Liver (tissue), 7 donors: ENCODE measurements at regions not wholly inside any gene's neighbourhood (a gene's known extent, or its start where the extent isn't known, plus 50 kb on each side); places are given as distances from the start of the nearest gene placed in this dataset.

Experiments
- DNase-seq: peaks from one replicate; pipeline ENCODE4 v3.0.0-alpha.2; 2017; ENCODE audit warnings: low spot score
- H3K27ac ChIP-seq, 2 donors: one replicate each; pipeline ENCODE4 v1.7.0; 2013; ENCODE audit warnings: inconsistent platforms in 2 of 2, low read length in 2 of 2, control low read depth in 1 of 2, low read depth in 1 of 2, mild to moderate bottlenecking in 1 of 2
- H3K27me3 ChIP-seq, 4 donors: one replicate each; pipeline versions ENCODE4 v1.6.1 to v1.7.0; 2013; ENCODE audit warnings: low read length in 3 of 4, inconsistent platforms in 1 of 4, mild to moderate bottlenecking in 1 of 4, moderate library complexity in 1 of 4; ENCODE audit not compliant: control insufficient read depth in 4 of 4, insufficient read depth in 4 of 4
- H3K36me3 ChIP-seq, 4 donors: one replicate each; pipeline versions ENCODE4 v1.6.1 to v1.7.0; 2013; ENCODE audit warnings: low read length in 3 of 4, mild to moderate bottlenecking in 3 of 4, low read depth in 1 of 4, moderate library complexity in 1 of 4; ENCODE audit not compliant: control insufficient read depth in 4 of 4, insufficient read depth in 3 of 4
- H3K4me1 ChIP-seq, 4 donors: one replicate each; pipeline versions ENCODE4 v1.6.1 to v1.7.0; 2013; ENCODE audit warnings: low read length in 3 of 4, mild to moderate bottlenecking in 3 of 4, moderate library complexity in 1 of 4; ENCODE audit not compliant: control insufficient read depth in 4 of 4, insufficient read depth in 4 of 4
- H3K4me3 ChIP-seq, 3 donors: one replicate each; pipeline versions ENCODE4 v1.6.1 to v1.7.0; 2013; ENCODE audit warnings: low read length in 3 of 3, control low read depth in 1 of 3, low read depth in 1 of 3, mild to moderate bottlenecking in 1 of 3
- H3K9ac ChIP-seq, 2 donors: one replicate each; pipeline ENCODE4 v1.7.0; 2013; ENCODE audit warnings: low read length in 2 of 2, mild to moderate bottlenecking in 2 of 2, moderate library complexity in 2 of 2, control low read depth in 1 of 2, low read depth in 1 of 2
- H3K9me3 ChIP-seq, 4 donors: one replicate each; pipeline versions ENCODE4 v1.6.1 to v1.7.0; 2013; ENCODE audit warnings: low read length in 3 of 4; ENCODE audit not compliant: control insufficient read depth in 4 of 4
- EGR1 ChIP-seq, 2 donors: IDR thresholded peaks; 2 replicates each; pipeline ENCODE4 v1.6.1; 2016 to 2018; ENCODE audit warnings: antibody characterized with exemption in 2 of 2, low read depth in 2 of 2
- FOXA1 ChIP-seq: IDR thresholded peaks from 2 replicates; pipeline ENCODE4 v1.6.1; 2016; ENCODE audit warnings: antibody characterized with exemption
- HNF4A ChIP-seq, 2 donors: conservative IDR thresholded peaks; 2 replicates each; pipeline ENCODE4 v1.6.1; 2016; ENCODE audit warnings: antibody characterized with exemption in 2 of 2, mild to moderate bottlenecking in 2 of 2
- HNF4G ChIP-seq: IDR thresholded peaks from 2 replicates; pipeline ENCODE4 v1.6.1; 2016; ENCODE audit warnings: antibody characterized with exemption
- RAD21 ChIP-seq, 2 donors: IDR thresholded peaks; 2 replicates each; pipeline ENCODE4 v1.6.1; 2016; ENCODE audit warnings: antibody characterized with exemption in 2 of 2, mild to moderate bottlenecking in 2 of 2
- REST ChIP-seq: IDR thresholded peaks from 2 replicates; pipeline ENCODE4 v1.6.1; 2016; ENCODE audit warnings: antibody characterized with exemption, mild to moderate bottlenecking
- RXRA ChIP-seq, 2 donors: IDR thresholded peaks; 2 replicates each; pipeline ENCODE4 v1.6.1; 2017 to 2018; ENCODE audit warnings: antibody characterized with exemption in 2 of 2, mild to moderate bottlenecking in 1 of 2
- SP1 ChIP-seq: IDR thresholded peaks from 2 replicates; pipeline ENCODE4 v1.6.1; 2018; ENCODE audit warnings: antibody characterized with exemption, mild to moderate bottlenecking
- TAF1 ChIP-seq: conservative IDR thresholded peaks from 2 replicates; pipeline ENCODE4 v1.6.1; 2016; ENCODE audit warnings: antibody characterized with exemption, mild to moderate bottlenecking
- YY1 ChIP-seq: IDR thresholded peaks from 2 replicates; pipeline ENCODE4 v1.6.1; 2016; ENCODE audit warnings: antibody characterized with exemption, mild to moderate bottlenecking
- WGBS: extraction: QIAGEN DNeasy Blood & Tissue Kit; methylation state at CpG from one replicate; pipeline ENCODE4 v1.1.7; 2013; 5-methylcytosine and 5-hydroxymethylcytosine counted together
- TF ChIP-seq, protein P1 (sequence below): IDR thresholded peaks from 2 replicates; pipeline ENCODE4 v1.6.1; 2016; ENCODE audit warnings: antibody characterized with exemption
- TF ChIP-seq, protein P2 (sequence below): IDR thresholded peaks from 2 replicates; pipeline ENCODE4 v1.6.1; 2016; ENCODE audit warnings: antibody characterized with exemption
- donor health status: healthy.
- donor health status: healthy.
- donor health status: healthy.
- donor health status: healthy.

DNA sequence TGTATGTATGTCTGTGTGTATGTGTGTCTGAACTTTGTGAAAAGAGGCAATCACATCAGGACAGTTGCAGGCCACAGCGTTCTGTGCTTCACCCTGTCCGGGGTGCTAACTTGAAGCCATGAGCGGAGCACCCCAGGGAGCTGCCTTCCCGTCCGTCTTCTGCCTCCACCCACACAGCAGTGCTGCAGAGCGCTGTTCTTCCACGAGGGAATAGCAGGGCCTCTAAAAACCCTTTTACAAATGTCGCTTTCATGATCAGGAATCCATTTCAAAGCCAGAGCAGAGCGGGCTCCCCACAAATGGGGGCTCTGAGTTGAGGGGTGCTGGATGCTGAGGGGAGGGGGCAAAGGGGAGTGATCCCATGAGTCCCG, 131.5 kb downstream of the RNASET2 start:
- Histone ChIP-seq H3K4me3 (no peak overlapping the region), H3K27ac (no peak overlapping the region), H3K4me1 (no peaks in the 10 kb centered on the region), H3K9ac (no peak overlapping the region), H3K36me3 (no peaks in the 10 kb centered on the region), H3K9me3 (no peaks in the 10 kb centered on the region), H3K27me3 (no peaks in the 10 kb centered on the region)
- TF ChIP-seq SP1 (no peak), EGR1 (IDR thresholded peaks at IDR 0.05; ENCODE audit: low read depth in 2 of 2) (no peak), YY1 (no peak)
- TF ChIP-seq, protein P1, sequence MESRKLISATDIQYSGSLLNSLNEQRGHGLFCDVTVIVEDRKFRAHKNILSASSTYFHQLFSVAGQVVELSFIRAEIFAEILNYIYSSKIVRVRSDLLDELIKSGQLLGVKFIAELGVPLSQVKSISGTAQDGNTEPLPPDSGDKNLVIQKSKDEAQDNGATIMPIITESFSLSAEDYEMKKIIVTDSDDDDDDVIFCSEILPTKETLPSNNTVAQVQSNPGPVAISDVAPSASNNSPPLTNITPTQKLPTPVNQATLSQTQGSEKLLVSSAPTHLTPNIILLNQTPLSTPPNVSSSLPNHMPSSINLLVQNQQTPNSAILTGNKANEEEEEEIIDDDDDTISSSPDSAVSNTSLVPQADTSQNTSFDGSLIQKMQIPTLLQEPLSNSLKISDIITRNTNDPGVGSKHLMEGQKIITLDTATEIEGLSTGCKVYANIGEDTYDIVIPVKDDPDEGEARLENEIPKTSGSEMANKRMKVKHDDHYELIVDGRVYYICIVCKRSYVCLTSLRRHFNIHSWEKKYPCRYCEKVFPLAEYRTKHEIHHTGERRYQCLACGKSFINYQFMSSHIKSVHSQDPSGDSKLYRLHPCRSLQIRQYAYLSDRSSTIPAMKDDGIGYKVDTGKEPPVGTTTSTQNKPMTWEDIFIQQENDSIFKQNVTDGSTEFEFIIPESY: no peak
- DNase-seq: no peak
- WGBS: 87% methylated on average over 10 of the region's 10 CpGs

- no peak for DNase-seq
- Histone ChIP-seq H3K9ac (no peak overlapping the region), H3K4me3 (no peak overlapping the region), H3K4me1 (no peaks in the 10 kb centered on the region), H3K36me3 (no peaks in the 10 kb centered on the region), H3K27ac (no peak overlapping the region), H3K9me3 (no peaks in the 10 kb centered on the region), H3K27me3 (no peaks in the 10 kb centered on the region)
- WGBS: 88% methylated on average over 10 of the region's 10 CpGs
- no peak for TF ChIP-seq YY1
- TF ChIP-seq TAF1: no peak
- no peak for TF ChIP-seq HNF4A (conservative IDR thresholded peaks at IDR 0.05)
- TF ChIP-seq RAD21 (IDR thresholded peaks at IDR 0.05): no peak
- no peak for TF ChIP-seq EGR1 (IDR thresholded peaks at IDR 0.05; ENCODE audit: low read depth in 2 of 2)
- no peak for TF ChIP-seq HNF4G
- TF ChIP-seq REST: no peak
- no peak for TF ChIP-seq FOXA1
- TF ChIP-seq, protein P2, sequence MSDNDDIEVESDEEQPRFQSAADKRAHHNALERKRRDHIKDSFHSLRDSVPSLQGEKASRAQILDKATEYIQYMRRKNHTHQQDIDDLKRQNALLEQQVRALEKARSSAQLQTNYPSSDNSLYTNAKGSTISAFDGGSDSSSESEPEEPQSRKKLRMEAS: no peak
Observed at GRCh38 chr6:166824146-166824879, 132.0 kb downstream of the RNASET2 start.

GRCh38 chr6:166822609-166823008, 133.7 kb downstream of the RNASET2 start:
- DNase-seq: no peak
- no peak overlapping the region for H3K27ac ChIP-seq
- 60% methylated on average over 1 of the region's 1 CpG for WGBS
- no peak overlapping the region for H3K9ac ChIP-seq
- H3K4me3 ChIP-seq: no peak overlapping the region
- H3K4me1 ChIP-seq: no peaks in the 10 kb centered on the region
- no peaks in the 10 kb centered on the region for H3K36me3 ChIP-seq
- no peak for TF ChIP-seq RXRA (IDR thresholded peaks at IDR 0.05)
- no peaks in the 10 kb centered on the region for H3K9me3 ChIP-seq
- H3K27me3 ChIP-seq: no peaks in the 10 kb centered on the region
